BJ (cell line): ENCODE measurements at regions not wholly inside any gene's neighbourhood (a gene's known extent, or its start where the extent isn't known, plus 50 kb on each side); places are given as distances from the start of the nearest gene placed in this dataset.

Experiments
- CTCF ChIA-PET: fragments of 350-600 bp; formaldehyde crosslinking; extraction: SDS; loops from one replicate; lab custom pipeline; 2021; ENCODE audit warnings: antibody characterized with exemption, inconsistent platforms; lab: Yijun Ruan, JAX
- POLR2A ChIA-PET: fragments of 300-600 bp; sonication (Branson Sonifier 250); formaldehyde crosslinking; extraction: SDS; loops from one replicate; lab custom pipeline; 2021; ENCODE audit warnings: antibody characterized with exemption; lab: Charles Lee
- DNase-seq: peaks from one replicate; pipeline ENCODE4 v3.0.0-alpha.2; 2011; ENCODE audit warnings: low read depth
- H3K27me3 ChIP-seq: 2 replicates; pipeline ENCODE4 v1.6.0; 2011; ENCODE audit warnings: low read length; ENCODE audit not compliant: control insufficient read depth, insufficient read depth
- H3K36me3 ChIP-seq: 2 replicates; pipeline ENCODE4 v1.5.1; 2011; ENCODE audit warnings: low read length; ENCODE audit not compliant: control insufficient read depth, insufficient read depth
- H3K4me3 ChIP-seq: 2 replicates; pipeline ENCODE4 v1.5.1; 2011; ENCODE audit warnings: low read depth, mild to moderate bottlenecking, control low read depth, low read length
- CTCF ChIP-seq: IDR thresholded peaks from 2 replicates; pipeline ENCODE4 v1.5.1; 2011; ENCODE audit warnings: low read depth, mild to moderate bottlenecking, control low read depth, inconsistent platforms, low read length, moderate library complexity; ENCODE audit not compliant: insufficient read depth

GRCh38 chr14:83568141-83568540 is 1961.8 kb upstream of the FLRT2 start:
- ChIA-PET POLR2A (no interaction called here), CTCF (no interaction called here)
- DNase-seq, result no peak
- no peak for TF ChIP-seq CTCF
- H3K4me3 ChIP-seq, result no peak overlapping the region
- no peaks in the 10 kb centered on the region for H3K36me3 ChIP-seq
- no peaks in the 10 kb centered on the region for H3K27me3 ChIP-seq

- H3K27me3 ChIP-seq, result no peaks in the 10 kb centered on the region
- ChIA-PET POLR2A (no interaction called here), CTCF (no interaction called here)
- no peak for DNase-seq
- H3K4me3 ChIP-seq, result no peak overlapping the region
- TF ChIP-seq CTCF, result no peak
- no peaks in the 10 kb centered on the region for H3K36me3 ChIP-seq
Observed at GRCh38 chr14:83575301-83575700, 1954.6 kb upstream of the FLRT2 start.

- ChIA-PET CTCF (no interaction called here), POLR2A (no interaction called here)
- TF ChIP-seq CTCF, result no peak
- no peak for DNase-seq
- Histone ChIP-seq H3K4me3 (no peak overlapping the region), H3K27me3 (no peaks in the 10 kb centered on the region), H3K36me3 (no peaks in the 10 kb centered on the region)
Observed at GRCh38 chr14:83583201-83583600, 1946.7 kb upstream of the FLRT2 start.

GRCh38 chr14:83594874-83595273 is 1935.1 kb upstream of the FLRT2 start:
- ChIA-PET POLR2A (no interaction called here), CTCF (interaction anchor here (0.6 to 1.3 kb wide), 2 partner anchors 11 to 519 kb away, joined by 3 read pairs; no protein-coding TSS in a partner anchor)
- TF ChIP-seq CTCF, result no peak
- Histone ChIP-seq H3K36me3 (no peaks in the 10 kb centered on the region), H3K27me3 (no peaks in the 10 kb centered on the region), H3K4me3 (no peak overlapping the region)
- no peak for DNase-seq

- ChIA-PET CTCF (no interaction called here), POLR2A (no interaction called here)
- H3K27me3 ChIP-seq, result no peaks in the 10 kb centered on the region
- no peak overlapping the region for H3K4me3 ChIP-seq
- no peak for DNase-seq
- H3K36me3 ChIP-seq, result no peaks in the 10 kb centered on the region
- no peak for TF ChIP-seq CTCF
Observed at GRCh38 chr14:83607682-83608081, 1922.3 kb upstream of the FLRT2 start.
